IMR-90 (cell line): ENCODE measurements at regions not wholly inside any gene's neighbourhood (a gene's known extent, or its start where the extent isn't known, plus 50 kb on each side); places are given as distances from the start of the nearest gene placed in this dataset.

ENCODE experiments used
- ATAC-seq: fragments of 200-7000 bp; cut with Tn5 transposase; 2 replicates; pipeline ENCODE4 v1.9.1; 2020; ENCODE audit warnings: low read depth, mild to moderate bottlenecking, moderate library complexity
- BruUV-seq: library from RNA; stranded (reverse); fragments of 400-500 nt; replicated peaks from 2 replicates; lab custom pipeline; 2021; lab: Mats Ljungman, UMichigan
- CTCF ChIA-PET: fragments of 300-600 bp; formaldehyde crosslinking; extraction: SDS; loops from one replicate; lab custom pipeline; 2021; ENCODE audit warnings: antibody characterized with exemption; lab: Yijun Ruan, JAX
- POLR2A ChIA-PET: fragments of 300-600 bp; sonication (Branson Sonifier 250); formaldehyde crosslinking; loops from one replicate; lab custom pipeline; 2022; ENCODE audit warnings: antibody characterized with exemption; ENCODE audit not compliant: unreplicated experiment; lab: Charles Lee
- DNase-seq: peaks from one replicate; pipeline ENCODE4 v3.0.0; 2013
- H2AFZ ChIP-seq: replicated peaks from 2 replicates; pipeline ENCODE3; 2013; ENCODE audit warnings: low read length, mild to moderate bottlenecking; ENCODE audit not compliant: poor library complexity
- H2AK5ac ChIP-seq: 2 replicates; pipeline ENCODE4 v1.6.1; 2013; ENCODE audit warnings: low read depth, low read length, inconsistent platforms
- H2AK9ac ChIP-seq: replicated peaks from 2 replicates; pipeline ENCODE3; 2013; ENCODE audit warnings: mild to moderate bottlenecking, low read depth, low read length, moderate library complexity; ENCODE audit not compliant: poor library complexity
- H2BK120ac ChIP-seq: 2 replicates; pipeline ENCODE4 v1.6.1; 2013; ENCODE audit warnings: low read depth, low read length, inconsistent platforms
- H2BK15ac ChIP-seq: 3 replicates; pipeline ENCODE4 v1.6.1; 2013; ENCODE audit warnings: low read depth, low read length, inconsistent platforms
- H2BK20ac ChIP-seq: 2 replicates; pipeline ENCODE4 v1.6.1; 2013; ENCODE audit warnings: low read depth, mild to moderate bottlenecking, inconsistent platforms, low read length, moderate library complexity
- H2BK5ac ChIP-seq: 2 replicates; pipeline ENCODE4 v1.6.1; 2013; ENCODE audit warnings: mild to moderate bottlenecking, low read depth, low read length, inconsistent platforms; ENCODE audit not compliant: poor library complexity, severe bottlenecking
- H3K14ac ChIP-seq: replicated peaks from 2 replicates; pipeline ENCODE4 v1.6.1; 2013; ENCODE audit warnings: low read depth, low read length, inconsistent platforms
- H3K18ac ChIP-seq: 2 replicates; pipeline ENCODE4 v1.6.1; 2013; ENCODE audit warnings: low read depth, low read length, control low read depth
- H3K23ac ChIP-seq: 2 replicates; pipeline ENCODE4 v1.6.1; 2013; ENCODE audit warnings: low read depth, low read length, inconsistent platforms
- H3K27ac ChIP-seq: 2 replicates; pipeline ENCODE4 v1.5.1; 2013; ENCODE audit warnings: mild to moderate bottlenecking, control low read depth, low read length; ENCODE audit not compliant: insufficient read depth
- H3K27me3 ChIP-seq: 2 replicates; pipeline ENCODE4 v1.6.1; 2013; ENCODE audit warnings: low read length; ENCODE audit not compliant: control insufficient read depth, insufficient read depth
- H3K36me3 ChIP-seq: 2 replicates; pipeline ENCODE4 v1.6.1; 2013; ENCODE audit warnings: low read length, mixed read lengths; ENCODE audit not compliant: control insufficient read depth, insufficient read depth
- H3K4ac ChIP-seq: 2 replicates; pipeline ENCODE4 v1.6.1; 2013; ENCODE audit warnings: low read depth, low read length, inconsistent platforms
- H3K4me1 ChIP-seq: 2 replicates; pipeline ENCODE4 v1.6.1; 2013; ENCODE audit warnings: low read length, mixed read lengths; ENCODE audit not compliant: control insufficient read depth, insufficient read depth
- H3K4me2 ChIP-seq: 2 replicates; pipeline ENCODE4 v1.6.1; 2013; ENCODE audit warnings: low read depth, mild to moderate bottlenecking, control low read depth, low read length, moderate library complexity
- H3K4me3 ChIP-seq: 2 replicates; pipeline ENCODE4 v1.5.1; 2013; ENCODE audit warnings: low read depth, mild to moderate bottlenecking, control low read depth, low read length, moderate library complexity; ENCODE audit not compliant: insufficient read depth
- H3K56ac ChIP-seq: 2 replicates; pipeline ENCODE4 v1.6.1; 2013; ENCODE audit warnings: low read length, inconsistent platforms; ENCODE audit not compliant: insufficient read depth; ENCODE audit errors: extremely low read depth
- H3K79me1 ChIP-seq, 2 experiments: 2 replicates each; pipeline ENCODE4 v1.6.1; 2013; ENCODE audit warnings: low read length in 2 of 2, inconsistent platforms in 1 of 2, low read depth in 1 of 2
- H3K9ac ChIP-seq: 2 replicates; pipeline ENCODE4 v1.6.1; 2013; ENCODE audit warnings: low read depth, low read length, control low read depth
- H3K9me1 ChIP-seq: 2 replicates; pipeline ENCODE4 v1.6.1; 2013; ENCODE audit warnings: low read length, inconsistent platforms; ENCODE audit not compliant: insufficient read depth
- H3K9me3 ChIP-seq: 2 replicates; pipeline ENCODE4 v1.6.1; 2013; ENCODE audit warnings: low read length; ENCODE audit not compliant: control insufficient read depth, insufficient read depth
- H4K20me1 ChIP-seq: 2 replicates; pipeline ENCODE4 v1.6.1; 2013; ENCODE audit warnings: low read length, inconsistent platforms; ENCODE audit not compliant: insufficient read depth
- H4K5ac ChIP-seq: 2 replicates; pipeline ENCODE4 v1.6.1; 2013; ENCODE audit warnings: mild to moderate bottlenecking, low read depth, low read length, control low read depth
- H4K8ac ChIP-seq, 2 experiments: 2 replicates each; pipeline ENCODE4 v1.6.1; 2013; ENCODE audit warnings: low read depth in 2 of 2, low read length in 2 of 2, control low read depth in 1 of 2, inconsistent platforms in 1 of 2
- H4K91ac ChIP-seq: 2 replicates; pipeline ENCODE4 v1.6.1; 2013; ENCODE audit warnings: low read depth, low read length, inconsistent platforms; ENCODE audit not compliant: insufficient read depth
- CEBPB ChIP-seq: IDR thresholded peaks from 2 replicates; pipeline ENCODE4 v1.6.1; 2012; ENCODE audit warnings: low read depth, low read length, improper control_type of control experiment
- CHD1 ChIP-seq: IDR thresholded peaks from 2 replicates; pipeline ENCODE4 v1.6.1; 2012; ENCODE audit warnings: low read depth, low read length, improper control_type of control experiment
- ELK1 ChIP-seq: fragments of 150-350 bp; IDR thresholded peaks from 2 replicates; pipeline ENCODE4 v1.6.1; 2016; ENCODE audit warnings: low read depth, mild to moderate bottlenecking, low read length, moderate library complexity, borderline replicate concordance
- FOS ChIP-seq: fragments of 150-350 bp; IDR thresholded peaks from 2 replicates; pipeline ENCODE4 v1.6.1; 2016; ENCODE audit warnings: low read depth, low read length
- MAFK ChIP-seq: IDR thresholded peaks from 2 replicates; pipeline ENCODE4 v1.6.1; 2012; ENCODE audit warnings: low read depth, low read length, improper control_type of control experiment
- MAZ ChIP-seq: IDR thresholded peaks from 2 replicates; pipeline ENCODE4 v1.6.1; 2012; ENCODE audit warnings: low read depth, mild to moderate bottlenecking, low read length, improper control_type of control experiment, moderate library complexity, borderline replicate concordance
- MXI1 ChIP-seq: IDR thresholded peaks from 2 replicates; pipeline ENCODE4 v1.6.1; 2012; ENCODE audit warnings: low read depth, mild to moderate bottlenecking, low read length, moderate library complexity, borderline replicate concordance
- NFE2L2 ChIP-seq: fragments of 150-350 bp; IDR thresholded peaks from 2 replicates; pipeline ENCODE4 v1.6.1; 2016; ENCODE audit warnings: low read depth, mild to moderate bottlenecking, low read length
- POLR2A ChIP-seq: IDR thresholded peaks from 2 replicates; pipeline ENCODE4 v1.6.1; 2012; ENCODE audit warnings: mild to moderate bottlenecking, low read depth, low read length
- RAD21 ChIP-seq: IDR thresholded peaks from 2 replicates; pipeline ENCODE4 v1.6.1; 2012; ENCODE audit warnings: low read length, improper control_type of control experiment
- RCOR1 ChIP-seq: IDR thresholded peaks from 2 replicates; pipeline ENCODE4 v1.6.1; 2012; ENCODE audit warnings: mild to moderate bottlenecking, low read length, improper control_type of control experiment; ENCODE audit not compliant: insufficient replicate concordance
- RFX5 ChIP-seq: IDR thresholded peaks from 2 replicates; pipeline ENCODE4 v1.8.0; 2012; ENCODE audit warnings: low read depth, mild to moderate bottlenecking, low read length, moderate library complexity
- SMC3 ChIP-seq: fragments of 150-350 bp; IDR thresholded peaks from 2 replicates; pipeline ENCODE4 v1.6.1; 2016; ENCODE audit warnings: low read depth, mild to moderate bottlenecking, antibody characterized with exemption, low read length, moderate library complexity
- WGBS, 2 experiments: methylation state at CpG; one replicate each; pipeline versions ENCODE4 v1.1.5 to v1.1.7; 2013; ENCODE audit warnings: missing lambda C conversion rate in 2 of 2; ENCODE audit not compliant: insufficient read length in 1 of 2; ENCODE audit errors: extremely low coverage in 2 of 2; 5-methylcytosine and 5-hydroxymethylcytosine counted together
- dilution Hi-C: fragments of 300-500 bp; cut with HindIII; formaldehyde crosslinking; loops from one replicate; pipeline ENCODE4 v1.14.3; 2018; ENCODE audit warnings: low sequenced_read_pairs; ENCODE audit not compliant: unreplicated experiment
- in situ Hi-C: fragments of 300-500 bp; cut with MboI; formaldehyde crosslinking; loops from 3 replicates; pipeline ENCODE4 v1.14.3; 2019; ENCODE audit warnings: low sequenced_read_pairs, inconsistent platforms, mixed read lengths
- intact Hi-C: fragments of 100-400 bp; cut with micrococcal nuclease; formaldehyde crosslinking; loops from 2 replicates; pipeline ENCODE4 v1.10.0; 2022
- TF ChIP-seq, protein P1 (sequence below): fragments of 150-350 bp; IDR thresholded peaks from 2 replicates; pipeline ENCODE4 v1.6.1; 2017; ENCODE audit warnings: mild to moderate bottlenecking, antibody characterized with exemption, low read length, low read depth
- TF ChIP-seq, protein P2 (sequence below): conservative IDR thresholded peaks from 2 replicates; pipeline ENCODE4 v1.5.1; 2012; ENCODE audit warnings: mild to moderate bottlenecking, low read depth, low read length, improper control_type of control experiment

DNA sequence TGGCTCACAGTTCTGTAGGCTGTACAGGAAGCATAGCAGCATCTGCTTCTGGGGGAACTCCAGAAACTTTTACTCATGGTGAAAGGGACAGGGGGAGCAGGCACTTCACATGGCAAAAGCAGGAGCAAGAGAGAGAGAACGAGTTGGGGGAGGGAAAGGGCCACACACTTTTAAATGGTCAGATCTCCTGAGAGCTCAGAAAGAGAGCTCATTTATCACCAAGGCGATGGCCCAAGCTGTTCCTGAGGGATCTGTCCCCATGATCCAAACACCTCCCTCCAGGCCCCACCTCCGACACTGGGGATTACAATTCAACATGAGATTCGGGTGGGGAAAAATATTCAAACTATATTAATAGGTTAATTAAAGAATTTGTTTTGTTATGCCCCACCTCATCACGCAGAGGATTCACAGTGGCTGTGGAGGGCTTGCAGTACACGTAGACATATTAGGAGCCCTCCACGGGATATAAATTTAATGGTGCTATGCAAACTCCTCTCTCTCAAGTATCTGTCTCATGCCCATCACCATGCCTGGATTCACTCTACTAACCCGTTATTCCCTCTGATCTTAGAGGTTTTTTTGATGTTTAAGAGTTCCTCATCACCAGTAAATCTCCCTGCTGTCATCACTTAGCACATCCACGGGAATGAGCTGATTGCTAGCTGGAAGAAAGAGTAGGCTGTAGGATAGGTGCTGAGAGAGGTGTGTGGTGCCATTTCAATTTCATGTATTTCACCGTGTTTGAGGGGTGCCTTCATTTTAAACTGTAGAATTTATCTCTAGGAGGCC, 84.5 kb upstream of the ARHGAP28 start:
- no peak overlapping the region for H2BK5ac ChIP-seq
- dilution Hi-C loops = no loop called here
- no peaks in the 10 kb centered on the region for H3K9me1 ChIP-seq
- no TSS peak for BruUV-seq
- H4K5ac ChIP-seq = no peak overlapping the region; the same call in 1 of the 2 replicates
- WGBS, 2 experiments = 40% methylated on average over 1 of the region's 10 CpGs; no CpG with 5 or more reads in 1 of the 2 experiments
- H2BK15ac ChIP-seq = no peak overlapping the region; the same call in 2 of the 3 replicates
- H3K23ac ChIP-seq = no peak overlapping the region
- peaks cover under 1% of the 10 kb centered on the region; the same call in 1 of the 2 replicates for H3K4me1 ChIP-seq
- H2BK120ac ChIP-seq = no peak overlapping the region
- no peak overlapping the region for H3K4ac ChIP-seq
- no peak overlapping the region for H3K56ac ChIP-seq
- no peak overlapping the region for H2BK20ac ChIP-seq
- intact Hi-C loops = no loop called here
- H2AFZ ChIP-seq = no peak overlapping the region
- ChIA-PET POLR2A (no interaction called here), CTCF (no interaction called here)
- ATAC-seq (no peak), DNase-seq (no peak)
- H3K4me2 ChIP-seq = no peak overlapping the region
- in situ Hi-C loops = no loop called here
- no peak overlapping the region for H3K4me3 ChIP-seq
- peaks cover 2% of the 10 kb centered on the region; the same call in 1 of the 2 replicates for H3K9me3 ChIP-seq
- no peak overlapping the region for H4K8ac ChIP-seq
- no peak overlapping the region for H4K91ac ChIP-seq
- H3K27ac ChIP-seq = no peak overlapping the region
- H3K36me3 ChIP-seq = no peaks in the 10 kb centered on the region
- H3K79me1 ChIP-seq = no peaks in the 10 kb centered on the region
- H3K9ac ChIP-seq = no peak overlapping the region
- H2AK5ac ChIP-seq = no peak overlapping the region
- no peak overlapping the region for H3K14ac ChIP-seq
- peaks cover 10% of the 10 kb centered on the region for H3K27me3 ChIP-seq
- no peak overlapping the region for H2AK9ac ChIP-seq
- no peaks in the 10 kb centered on the region for H4K20me1 ChIP-seq
- H3K18ac ChIP-seq = no peak overlapping the region; the same call in 1 of the 2 replicates
- TF ChIP-seq RAD21 = no peak
- TF ChIP-seq, protein P1, sequence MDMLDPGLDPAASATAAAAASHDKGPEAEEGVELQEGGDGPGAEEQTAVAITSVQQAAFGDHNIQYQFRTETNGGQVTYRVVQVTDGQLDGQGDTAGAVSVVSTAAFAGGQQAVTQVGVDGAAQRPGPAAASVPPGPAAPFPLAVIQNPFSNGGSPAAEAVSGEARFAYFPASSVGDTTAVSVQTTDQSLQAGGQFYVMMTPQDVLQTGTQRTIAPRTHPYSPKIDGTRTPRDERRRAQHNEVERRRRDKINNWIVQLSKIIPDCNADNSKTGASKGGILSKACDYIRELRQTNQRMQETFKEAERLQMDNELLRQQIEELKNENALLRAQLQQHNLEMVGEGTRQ = no peak
- no peak for TF ChIP-seq CHD1
- no peak for TF ChIP-seq RFX5
- no peak for TF ChIP-seq MAZ
- TF ChIP-seq CEBPB = no peak
- TF ChIP-seq SMC3 = no peak
- no peak for TF ChIP-seq NFE2L2
- no peak for TF ChIP-seq POLR2A
- TF ChIP-seq FOS = no peak
- no peak for TF ChIP-seq MAFK
- no peak for TF ChIP-seq RCOR1
- TF ChIP-seq MXI1 = no peak
- TF ChIP-seq, protein P2, sequence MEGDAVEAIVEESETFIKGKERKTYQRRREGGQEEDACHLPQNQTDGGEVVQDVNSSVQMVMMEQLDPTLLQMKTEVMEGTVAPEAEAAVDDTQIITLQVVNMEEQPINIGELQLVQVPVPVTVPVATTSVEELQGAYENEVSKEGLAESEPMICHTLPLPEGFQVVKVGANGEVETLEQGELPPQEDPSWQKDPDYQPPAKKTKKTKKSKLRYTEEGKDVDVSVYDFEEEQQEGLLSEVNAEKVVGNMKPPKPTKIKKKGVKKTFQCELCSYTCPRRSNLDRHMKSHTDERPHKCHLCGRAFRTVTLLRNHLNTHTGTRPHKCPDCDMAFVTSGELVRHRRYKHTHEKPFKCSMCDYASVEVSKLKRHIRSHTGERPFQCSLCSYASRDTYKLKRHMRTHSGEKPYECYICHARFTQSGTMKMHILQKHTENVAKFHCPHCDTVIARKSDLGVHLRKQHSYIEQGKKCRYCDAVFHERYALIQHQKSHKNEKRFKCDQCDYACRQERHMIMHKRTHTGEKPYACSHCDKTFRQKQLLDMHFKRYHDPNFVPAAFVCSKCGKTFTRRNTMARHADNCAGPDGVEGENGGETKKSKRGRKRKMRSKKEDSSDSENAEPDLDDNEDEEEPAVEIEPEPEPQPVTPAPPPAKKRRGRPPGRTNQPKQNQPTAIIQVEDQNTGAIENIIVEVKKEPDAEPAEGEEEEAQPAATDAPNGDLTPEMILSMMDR = no peak
- TF ChIP-seq ELK1 = no peak
